ENCODE measurements at regions not wholly inside any gene's neighbourhood (a gene's known extent, or its start where the extent isn't known, plus 50 kb on each side); places are given as distances from the start of the nearest gene placed in this dataset.

GRCh38 chr12:123041811-123042655 is 61.6 kb downstream of the ARL6IP4 start:
- no peak for DNase-seq (ENCODE audit: low read depth)

DNA sequence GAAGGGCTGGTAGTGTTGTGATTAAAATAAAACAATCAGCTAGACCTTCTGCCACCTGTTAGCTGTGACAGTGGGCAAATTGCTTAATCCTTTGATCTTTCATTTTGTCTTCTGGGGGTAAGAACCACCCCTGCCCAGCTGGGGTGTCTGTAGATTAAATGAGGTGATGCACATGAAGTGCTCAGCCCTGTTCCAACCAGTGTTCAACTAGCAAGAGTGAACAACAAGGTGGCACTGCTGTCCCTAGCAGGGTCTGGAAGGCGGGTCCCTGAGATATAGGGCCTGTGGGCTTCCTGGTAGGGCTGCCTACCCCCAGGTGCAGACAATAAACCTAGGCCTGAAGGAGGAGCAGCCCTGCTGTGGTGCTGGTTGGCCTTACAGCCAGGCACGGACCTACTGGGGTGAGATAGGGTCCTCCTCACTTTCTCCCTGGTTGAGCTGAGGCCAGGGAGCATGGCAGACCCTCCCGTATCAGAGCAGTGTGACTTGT is 60.6 kb downstream of the ARL6IP4 start:
- DNase-seq (ENCODE audit: low read depth): no peak

DNA sequence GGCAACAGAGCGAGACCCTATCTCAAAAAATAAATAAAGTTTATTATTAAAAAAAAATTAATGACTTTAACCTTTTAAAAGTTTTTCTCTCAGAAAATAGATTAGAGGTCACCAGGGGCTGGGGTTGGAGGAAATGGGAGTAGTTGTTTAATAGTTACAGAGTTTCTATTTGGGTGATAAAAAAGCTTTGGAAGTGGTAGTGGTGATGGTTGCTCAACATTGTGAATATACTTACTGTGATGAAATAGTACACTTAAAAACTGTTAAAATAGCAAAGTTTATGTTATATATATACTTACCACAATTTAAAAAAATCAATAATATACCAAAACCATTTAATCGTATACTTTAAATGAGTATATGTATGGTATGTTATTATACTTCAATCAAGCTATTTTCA is 59.6 kb downstream of the ARL6IP4 start:
- no peak for DNase-seq (ENCODE audit: low read depth)

GRCh38 chr12:123038966-123039365 is 58.5 kb downstream of the ARL6IP4 start:
- no peak for DNase-seq (ENCODE audit: low read depth)

DNA sequence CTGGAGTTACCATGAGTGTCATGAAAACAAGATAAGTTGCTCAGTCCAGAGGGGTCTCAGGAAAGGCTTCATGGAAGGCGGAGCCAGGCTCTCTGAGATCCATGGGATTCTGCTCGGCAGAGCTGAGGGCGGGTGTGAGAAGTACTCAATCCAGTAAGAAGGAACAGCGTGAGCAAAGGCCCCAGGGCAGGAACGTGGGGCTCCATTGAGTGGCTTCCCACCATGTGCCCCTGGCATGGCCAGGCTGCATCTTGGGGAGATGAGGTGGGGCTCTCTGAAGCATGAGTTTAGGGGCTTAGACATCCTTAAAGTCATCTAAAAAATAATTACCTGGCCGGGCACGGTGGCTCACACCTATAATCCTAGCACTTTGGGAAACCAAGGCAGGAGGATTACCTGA is 58.0 kb downstream of the ARL6IP4 start:
- DNase-seq (ENCODE audit: low read depth): no peak

DNA sequence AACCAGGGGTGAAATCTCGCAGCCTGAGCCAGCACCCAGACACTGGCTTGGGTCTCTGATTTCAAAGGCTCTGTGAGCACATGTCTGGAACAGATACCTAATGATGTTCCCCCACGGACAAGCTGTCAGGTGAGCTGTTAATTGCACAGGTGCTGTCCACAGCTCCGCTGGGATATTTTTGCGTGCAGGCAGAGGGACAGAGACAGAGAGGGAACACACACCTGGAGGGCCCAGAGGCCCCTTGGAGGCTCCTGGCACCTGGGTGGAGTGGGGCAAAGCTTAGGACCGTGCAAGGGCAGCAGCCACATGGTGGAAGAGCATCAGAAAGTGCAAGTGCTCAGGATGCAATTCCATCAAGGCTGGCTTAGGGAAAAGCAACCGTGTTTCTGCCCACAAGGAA is 57.3 kb downstream of the ARL6IP4 start:
- no peak for DNase-seq (ENCODE audit: low read depth)

GRCh38 chr12:123036466-123037285 is 56.2 kb downstream of the ARL6IP4 start:
- DNase-seq (ENCODE audit: low read depth): no peak

DNA sequence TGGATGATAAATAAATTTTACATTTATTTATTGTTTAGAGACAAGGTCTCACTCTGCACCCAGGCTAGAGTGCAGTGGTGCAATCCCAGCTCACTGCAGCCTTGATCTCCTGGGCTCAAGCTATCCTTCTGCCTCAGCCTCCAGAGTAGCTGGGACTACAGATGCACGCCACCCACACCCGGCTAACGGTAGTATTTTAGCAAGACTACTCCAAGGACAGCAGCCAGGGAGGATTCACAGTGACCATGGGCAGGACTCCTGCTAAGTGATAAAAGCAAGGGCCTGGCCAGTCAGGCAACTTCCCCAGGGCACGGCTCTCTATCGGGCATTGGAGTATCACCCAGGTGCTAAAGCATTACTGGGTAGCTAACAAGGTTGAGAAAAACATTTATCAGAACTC is 55.4 kb downstream of the ARL6IP4 start:
- no peak for DNase-seq (ENCODE audit: low read depth)

DNA sequence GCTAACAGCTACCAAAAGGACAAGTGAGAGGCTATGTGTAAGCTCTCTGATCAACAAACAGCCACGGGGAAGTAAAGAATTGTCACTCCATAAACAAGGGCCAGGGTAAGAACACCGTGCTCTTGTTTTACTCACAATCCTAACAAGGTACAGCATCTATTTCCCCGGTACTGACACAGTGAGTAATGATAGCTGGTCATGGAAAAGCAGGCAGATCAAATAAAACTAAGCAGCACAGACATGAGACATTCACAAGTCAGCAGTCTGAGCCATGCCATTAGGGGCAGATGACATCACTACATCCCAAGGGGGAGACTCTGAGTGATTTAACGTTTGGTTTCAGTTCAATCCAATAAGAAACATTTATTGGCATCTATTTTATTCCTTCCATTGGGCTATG is 54.4 kb downstream of the ARL6IP4 start:
- peak; percentile 80 for DNase-seq (ENCODE audit: low read depth)

DNA sequence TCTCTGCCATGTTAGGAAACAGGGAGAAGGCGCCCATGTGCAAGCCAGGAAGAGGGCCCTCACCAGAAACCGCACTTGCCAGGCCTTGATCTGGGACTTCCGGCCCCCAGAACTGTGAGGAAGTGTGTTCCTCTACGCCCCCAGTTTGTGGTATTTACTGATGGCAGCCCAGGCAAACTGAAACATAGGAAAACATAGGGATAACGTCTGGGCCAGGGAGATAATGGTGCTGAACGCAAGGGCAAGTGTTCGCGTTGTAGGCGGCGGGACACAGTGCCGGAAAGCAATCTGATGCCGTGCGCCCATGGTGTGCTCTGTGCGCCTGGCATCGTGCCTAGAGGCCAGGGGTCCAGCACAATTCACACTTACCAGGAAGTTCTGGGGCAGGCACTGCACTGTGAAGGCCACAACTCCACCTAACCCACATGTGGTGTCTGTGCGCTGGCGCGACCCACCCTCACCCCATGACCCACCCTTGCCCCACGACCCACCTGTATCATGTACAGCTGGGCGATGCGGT is 53.6 kb downstream of the ARL6IP4 start:
- no peak for DNase-seq (ENCODE audit: low read depth)

DNA sequence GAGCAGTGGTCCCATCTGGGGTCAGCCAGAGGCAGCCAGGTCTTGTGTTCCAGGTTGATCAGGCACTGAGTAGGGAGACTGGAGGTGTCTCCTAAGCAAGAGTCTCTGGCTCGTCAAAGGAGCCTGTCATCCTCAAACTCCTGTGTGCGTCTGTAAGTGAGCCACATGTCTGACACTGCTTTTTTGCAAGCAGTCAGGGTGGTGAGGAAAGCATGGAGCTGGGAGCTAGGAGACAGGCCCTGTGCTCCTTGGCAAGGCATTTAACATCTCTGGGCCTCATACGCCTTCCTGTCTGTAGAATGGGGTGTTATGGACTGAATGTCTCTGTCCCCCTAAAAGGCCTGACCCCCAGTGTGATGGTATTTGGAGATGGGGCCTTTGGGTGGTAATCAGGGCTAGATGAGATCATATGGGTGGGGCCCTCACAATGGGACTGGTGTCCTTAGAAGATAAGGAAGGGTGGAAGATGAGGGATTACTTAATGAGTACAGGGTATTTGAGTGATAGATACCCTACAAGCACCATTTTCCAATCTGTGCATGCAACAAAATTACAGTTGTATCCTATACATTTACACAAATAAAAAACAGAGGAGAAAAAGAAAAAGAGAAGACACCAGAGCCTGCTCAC is 53.0 kb downstream of the ARL6IP4 start:
- no peak for DNase-seq (ENCODE audit: low read depth)

DNA sequence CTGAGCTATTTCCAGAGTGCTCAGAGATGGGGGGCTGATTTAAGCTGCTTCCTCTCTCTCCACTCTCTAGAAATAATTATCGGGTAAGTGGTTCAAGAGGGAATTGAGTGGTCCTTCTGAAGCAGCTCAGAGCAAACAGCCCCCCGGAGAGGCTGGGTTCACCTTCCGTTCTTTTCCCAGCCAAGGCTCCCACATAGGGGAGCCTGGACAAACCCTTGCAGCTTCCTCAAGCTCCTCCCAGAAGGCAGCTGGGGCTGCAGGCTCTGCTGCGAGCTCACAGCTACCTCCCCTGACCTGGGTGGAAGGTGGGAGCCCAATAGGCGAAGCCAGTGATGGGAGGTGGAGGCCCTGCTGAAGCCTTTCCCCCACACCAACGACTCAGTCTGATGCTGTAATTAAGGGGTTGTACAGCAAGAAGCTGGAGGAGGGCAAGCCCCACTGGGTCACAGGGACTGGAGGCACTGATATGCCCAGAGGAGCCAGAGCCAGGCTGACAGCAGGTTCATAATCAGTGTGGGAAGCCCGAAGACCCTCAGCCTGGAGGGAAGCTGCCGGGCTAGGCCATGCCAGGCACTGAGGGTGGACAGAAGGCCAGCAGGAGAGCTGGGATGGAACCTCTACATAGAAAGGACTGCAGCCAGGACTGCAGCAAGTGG is 52.4 kb downstream of the ARL6IP4 start:
- DNase-seq (ENCODE audit: low read depth): no peak
